Tibial nerve (tissue), 3 donors: ENCODE measurements at regions not wholly inside any gene's neighbourhood (a gene's known extent, or its start where the extent isn't known, plus 50 kb on each side); places are given as distances from the start of the nearest gene placed in this dataset.

Experiments used
- CTCF ChIP-seq, 5 experiments: fragments of 200-600 bp in 3 of 5; fragments of 450-650 bp in 2 of 5; sonication (generic) in 3 of 5; IDR thresholded peaks; one replicate each; pipeline ENCODE4 v1.5.1; 2016 to 2019; ENCODE audit warnings: antibody characterized with exemption in 5 of 5, mild to moderate bottlenecking in 3 of 5, moderate library complexity in 2 of 5
- POLR2A ChIP-seq, 2 donors: fragments of 450-650 bp; IDR thresholded peaks; one replicate each; pipeline ENCODE4 v1.6.1; 2017; ENCODE audit warnings: antibody characterized with exemption in 2 of 2, mild to moderate bottlenecking in 2 of 2, moderate library complexity in 2 of 2

GRCh38 chr14:55929136-55929535 lies 189.1 kb upstream of the PELI2 start:
- no peak for TF ChIP-seq CTCF (IDR thresholded peaks at IDR 0.05)
- TF ChIP-seq POLR2A (IDR thresholded peaks at IDR 0.05) = no peak
